ENCODE measurements at regions not wholly inside any gene's neighbourhood (a gene's known extent, or its start where the extent isn't known, plus 50 kb on each side); places are given as distances from the start of the nearest gene placed in this dataset.

- TF ChIP-seq YY1 (IDR thresholded peaks at IDR 0.05) (no peak), EGR1 (IDR thresholded peaks at IDR 0.05; ENCODE audit: low read depth in 2 of 2) (no peak), REST (IDR thresholded peaks at IDR 0.05) (no peak), HNF4G (IDR thresholded peaks at IDR 0.05) (no peak), RAD21 (IDR thresholded peaks at IDR 0.05) (no peak), JUND (IDR thresholded peaks at IDR 0.05) (no peak)
- TF ChIP-seq, protein P1, sequence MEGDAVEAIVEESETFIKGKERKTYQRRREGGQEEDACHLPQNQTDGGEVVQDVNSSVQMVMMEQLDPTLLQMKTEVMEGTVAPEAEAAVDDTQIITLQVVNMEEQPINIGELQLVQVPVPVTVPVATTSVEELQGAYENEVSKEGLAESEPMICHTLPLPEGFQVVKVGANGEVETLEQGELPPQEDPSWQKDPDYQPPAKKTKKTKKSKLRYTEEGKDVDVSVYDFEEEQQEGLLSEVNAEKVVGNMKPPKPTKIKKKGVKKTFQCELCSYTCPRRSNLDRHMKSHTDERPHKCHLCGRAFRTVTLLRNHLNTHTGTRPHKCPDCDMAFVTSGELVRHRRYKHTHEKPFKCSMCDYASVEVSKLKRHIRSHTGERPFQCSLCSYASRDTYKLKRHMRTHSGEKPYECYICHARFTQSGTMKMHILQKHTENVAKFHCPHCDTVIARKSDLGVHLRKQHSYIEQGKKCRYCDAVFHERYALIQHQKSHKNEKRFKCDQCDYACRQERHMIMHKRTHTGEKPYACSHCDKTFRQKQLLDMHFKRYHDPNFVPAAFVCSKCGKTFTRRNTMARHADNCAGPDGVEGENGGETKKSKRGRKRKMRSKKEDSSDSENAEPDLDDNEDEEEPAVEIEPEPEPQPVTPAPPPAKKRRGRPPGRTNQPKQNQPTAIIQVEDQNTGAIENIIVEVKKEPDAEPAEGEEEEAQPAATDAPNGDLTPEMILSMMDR (IDR thresholded peaks at IDR 0.05; ENCODE audit: low read depth, low read length, missing input control), result no peak
- TF ChIP-seq, protein P2, sequence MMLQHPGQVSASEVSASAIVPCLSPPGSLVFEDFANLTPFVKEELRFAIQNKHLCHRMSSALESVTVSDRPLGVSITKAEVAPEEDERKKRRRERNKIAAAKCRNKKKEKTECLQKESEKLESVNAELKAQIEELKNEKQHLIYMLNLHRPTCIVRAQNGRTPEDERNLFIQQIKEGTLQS (IDR thresholded peaks at IDR 0.05), result no peak
Observed at GRCh38 chr13:89029062-89029461, 1357.9 kb downstream of the SLITRK5 start.

Measured in liver (tissue), 3 donors.